ENCODE measurements at regions not wholly inside any gene's neighbourhood (a gene's known extent, or its start where the extent isn't known, plus 50 kb on each side); places are given as distances from the start of the nearest gene placed in this dataset.

- no peak for DNase-seq (ENCODE audit: low spot score)
These were observed 161.8 kb upstream of the CLINT1 start for GRCh38 chr5:158020555-158021418.

DNA sequence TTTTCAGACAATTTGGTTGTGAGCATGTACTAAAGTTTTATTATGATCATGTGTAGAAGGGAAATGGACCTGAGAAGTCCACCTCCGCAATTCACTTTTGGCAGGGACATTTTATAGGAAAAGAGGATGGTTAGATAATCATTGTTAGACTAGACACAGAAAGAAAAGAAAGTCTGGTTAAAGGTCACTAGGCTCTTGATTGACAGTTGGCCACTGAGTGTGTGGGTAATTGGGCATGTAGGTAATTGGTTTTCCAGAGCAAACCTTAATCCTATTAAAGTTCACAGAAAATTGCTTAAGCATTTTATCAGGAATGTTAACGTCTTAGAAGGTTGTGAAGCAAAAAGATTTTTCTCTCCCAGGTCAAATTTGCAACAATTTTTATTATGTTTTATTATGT, 158.5 kb upstream of the CLINT1 start:
- DNase-seq (ENCODE audit: low spot score) = no peak

- no peak for DNase-seq (ENCODE audit: low spot score)
These were observed 155.4 kb upstream of the CLINT1 start for GRCh38 chr5:158014372-158014771.

GRCh38 chr5:158013939-158014338, 155.0 kb upstream of the CLINT1 start:
- peak; percentile 60 for DNase-seq (ENCODE audit: low spot score)

DNA sequence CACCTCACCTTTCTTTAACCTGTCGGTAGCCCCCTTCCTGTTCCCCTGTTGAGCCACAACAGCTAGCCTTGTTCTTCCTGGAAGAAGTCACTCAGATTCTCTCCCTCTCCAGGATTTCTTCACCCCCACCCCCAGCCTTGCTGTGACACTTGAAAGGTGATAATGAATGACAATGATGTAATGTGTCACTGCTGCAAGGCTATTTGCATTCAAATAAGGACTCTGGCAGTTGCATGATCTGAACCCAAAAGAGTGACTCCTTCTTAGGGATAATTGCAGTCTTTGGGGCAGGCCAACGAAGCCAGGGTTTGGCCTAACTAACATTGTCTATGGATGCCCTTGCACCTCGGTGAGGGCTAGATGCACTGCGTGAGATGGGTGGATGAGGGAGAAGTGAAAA, 154.4 kb upstream of the CLINT1 start:
- no peak for DNase-seq (ENCODE audit: low spot score)

DNA sequence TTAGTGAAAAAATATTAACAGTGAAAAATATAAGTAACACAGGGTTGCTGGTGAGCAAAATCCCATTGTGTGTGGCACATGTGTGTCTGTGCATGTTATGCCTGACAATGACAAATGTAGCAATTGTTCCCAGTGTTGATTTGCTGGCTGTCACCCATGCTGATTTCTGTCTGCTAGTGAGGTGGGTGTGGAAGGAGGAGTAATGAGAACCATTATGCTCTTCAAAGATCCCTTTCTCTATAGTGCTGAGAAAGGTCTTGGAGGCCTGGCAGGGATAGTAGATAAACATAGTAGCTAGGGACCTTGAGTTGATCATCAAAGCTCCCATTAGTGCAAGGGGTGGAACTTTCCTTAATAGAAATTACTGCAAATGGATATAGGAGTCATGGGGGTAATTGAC, 152.5 kb upstream of the CLINT1 start:
- no peak for DNase-seq (ENCODE audit: low spot score)

- no peak for DNase-seq (ENCODE audit: low spot score)
These were observed 151.9 kb upstream of the CLINT1 start for GRCh38 chr5:158010831-158011230.

GRCh38 chr5:158007336-158007735, 148.4 kb upstream of the CLINT1 start:
- DNase-seq (ENCODE audit: low spot score) = no peak

DNA sequence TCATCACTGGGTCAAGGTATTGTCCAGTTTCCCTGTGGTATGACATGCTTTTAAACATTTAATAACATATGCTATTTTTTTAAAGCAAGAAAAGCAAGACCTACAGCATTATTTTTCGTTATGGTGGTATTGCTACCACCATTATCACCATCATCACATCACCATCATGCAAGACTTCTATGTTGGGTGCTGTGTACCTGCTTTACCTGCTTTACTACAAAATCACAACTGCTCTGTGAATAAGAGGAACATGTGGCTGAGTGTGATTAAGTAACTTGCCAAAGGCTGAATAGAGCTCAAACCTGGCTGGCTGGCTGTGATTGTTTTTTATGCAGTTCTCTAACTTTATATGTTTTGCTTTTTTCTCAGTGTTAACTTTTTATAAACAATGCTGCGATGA, 140.8 kb upstream of the CLINT1 start:
- no peak for DNase-seq (ENCODE audit: low spot score)

- peak; percentile 24 for DNase-seq (ENCODE audit: low spot score)
These were observed 139.1 kb upstream of the CLINT1 start for GRCh38 chr5:157997991-157998504.

DNA sequence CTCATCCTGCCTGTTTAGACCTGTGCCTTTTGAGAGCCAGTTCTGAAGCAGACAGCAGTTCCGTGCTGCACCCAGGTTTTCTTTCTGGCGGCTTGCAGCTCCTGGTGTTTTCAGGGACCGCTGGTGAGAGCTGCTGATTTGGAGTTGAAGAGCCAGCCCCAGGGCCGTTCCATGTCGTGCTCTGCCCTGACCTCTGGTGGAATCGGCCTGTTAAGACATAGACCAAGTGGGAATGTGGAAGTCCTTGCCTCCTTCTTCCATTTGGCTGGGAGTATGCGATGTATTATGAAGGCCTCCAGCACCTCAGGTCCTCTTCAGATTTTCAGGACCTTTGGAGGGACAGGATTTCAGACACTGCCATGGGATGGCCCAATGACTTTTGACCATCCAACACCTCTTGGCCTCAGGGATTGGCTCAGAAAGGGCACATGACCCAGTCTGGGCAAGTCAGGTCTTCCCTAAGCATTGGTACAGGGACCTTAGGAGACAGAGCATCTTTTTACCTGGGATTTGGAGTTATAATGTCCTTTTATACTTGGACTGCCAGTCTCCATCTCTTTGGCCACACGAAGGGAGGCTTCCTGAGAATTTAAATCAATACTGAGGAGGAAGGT, 136.1 kb upstream of the CLINT1 start:
- DNase-seq (ENCODE audit: low spot score) = peak; percentile 85

DNA sequence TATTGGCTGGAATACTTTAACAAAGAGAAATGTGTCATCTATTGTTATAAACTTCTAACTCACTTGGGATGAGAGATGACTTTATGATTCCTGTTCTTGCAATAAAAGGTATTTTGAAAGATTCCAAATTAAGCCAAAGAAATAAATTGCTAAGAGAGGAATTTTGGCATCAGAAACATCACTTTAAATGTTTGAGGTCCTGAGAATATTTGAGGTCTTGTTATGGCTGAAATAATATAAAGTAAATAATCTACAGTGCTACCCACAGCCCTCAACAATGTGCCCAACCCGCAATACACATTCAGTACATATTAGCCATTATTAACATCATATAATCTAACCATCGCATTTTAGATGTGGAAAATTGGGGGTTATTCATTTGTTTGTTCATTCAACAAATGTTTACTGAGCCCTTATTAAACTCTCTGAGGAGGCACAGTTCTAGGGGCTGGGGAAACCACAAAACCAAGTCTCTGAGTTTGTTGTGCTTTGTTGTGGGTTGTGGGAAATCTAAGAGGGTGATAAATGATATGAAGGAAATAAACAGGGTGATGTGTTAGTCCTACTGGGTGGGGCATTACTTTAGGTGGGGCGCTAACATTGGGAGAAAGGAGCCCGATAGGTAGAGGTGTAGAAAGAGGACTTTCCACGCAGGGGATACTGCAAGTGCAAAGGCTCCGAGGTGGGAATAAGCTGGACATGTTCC, 135.2 kb upstream of the CLINT1 start:
- DNase-seq (ENCODE audit: low spot score) = no peak

- no peak for DNase-seq (ENCODE audit: low spot score)
These were observed 134.3 kb upstream of the CLINT1 start for GRCh38 chr5:157993201-157993600.

- no peak for DNase-seq (ENCODE audit: low spot score)
These were observed 131.7 kb upstream of the CLINT1 start for GRCh38 chr5:157990583-157991181.

DNA sequence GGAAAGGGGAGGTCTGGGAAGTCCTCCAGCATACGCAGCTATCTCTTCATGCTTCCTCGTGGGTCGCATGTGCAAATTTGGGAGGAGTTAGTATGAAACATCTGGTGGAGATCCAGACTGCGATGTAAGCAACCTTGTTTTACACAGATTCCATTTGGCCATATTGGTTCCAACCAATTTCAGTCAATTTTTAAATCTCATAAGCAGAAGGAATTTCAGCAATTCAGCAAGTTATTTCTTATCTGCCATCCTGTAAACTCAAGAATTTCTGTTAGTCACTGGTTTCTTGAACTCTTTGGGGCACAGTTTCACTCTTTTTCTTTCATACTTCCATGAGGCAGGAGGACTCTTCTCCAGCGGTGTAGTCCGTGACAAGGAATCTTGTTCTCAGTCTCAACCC, 130.4 kb upstream of the CLINT1 start:
- no peak for DNase-seq (ENCODE audit: low spot score)

- no peak for DNase-seq (ENCODE audit: low spot score)
These were observed 128.3 kb upstream of the CLINT1 start for GRCh38 chr5:157987259-157987658.

GRCh38 chr5:157986431-157986990, 127.6 kb upstream of the CLINT1 start:
- no peak for DNase-seq (ENCODE audit: low spot score)

- DNase-seq (ENCODE audit: low spot score) = no peak
These were observed 125.7 kb upstream of the CLINT1 start for GRCh38 chr5:157984611-157985010.

DNA sequence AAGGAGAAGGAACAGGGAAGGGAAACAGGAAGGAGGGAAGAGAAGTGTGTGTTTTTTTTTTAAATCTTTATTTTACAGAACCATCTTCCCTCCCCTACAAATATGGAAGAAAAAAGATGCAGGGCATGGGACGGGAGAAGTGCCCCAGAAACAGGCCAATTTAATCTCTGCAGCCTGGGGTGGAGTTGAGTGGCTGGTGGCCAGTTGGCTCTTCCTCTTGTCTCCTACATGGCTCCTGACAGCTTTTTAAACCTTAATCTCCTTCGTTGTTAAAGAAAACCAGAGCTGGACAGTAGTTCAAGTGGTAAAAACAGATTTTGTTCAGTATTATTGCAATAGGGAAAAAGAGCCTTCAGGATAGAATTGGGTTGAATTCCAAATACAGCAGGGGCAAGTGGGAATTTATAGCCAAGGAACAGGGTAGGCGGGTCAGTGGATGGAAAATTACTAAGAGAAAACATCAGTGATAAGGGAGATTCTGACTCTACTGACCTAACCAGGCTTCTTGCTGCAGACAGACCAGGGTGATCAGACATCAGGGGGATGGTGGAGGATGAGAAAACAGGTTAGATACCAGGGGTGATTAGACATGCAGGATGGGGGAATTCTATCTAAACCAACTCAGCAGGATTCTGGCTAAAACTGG, 125.1 kb upstream of the CLINT1 start:
- DNase-seq (ENCODE audit: low spot score) = no peak

- no peak for DNase-seq (ENCODE audit: low spot score)
These were observed 119.1 kb upstream of the CLINT1 start for GRCh38 chr5:157978061-157978460.

DNA sequence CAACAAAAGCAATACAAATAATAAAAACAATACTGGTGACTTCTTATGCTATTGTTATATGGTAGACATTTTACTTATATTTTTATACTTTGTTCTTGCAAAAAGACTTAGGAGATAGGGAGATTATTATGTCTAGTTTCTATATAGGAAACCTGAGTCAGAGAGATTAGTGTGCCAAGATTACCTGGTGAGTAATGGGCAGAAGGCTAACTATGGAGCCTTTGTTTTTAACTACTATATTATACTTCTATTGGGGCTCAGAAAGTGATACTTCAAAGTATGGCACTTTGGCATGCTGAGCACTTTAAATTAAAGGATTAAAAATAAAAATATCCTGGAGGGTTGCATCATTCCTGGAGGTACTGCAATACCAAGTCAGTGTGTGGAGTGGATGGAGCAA, 117.5 kb upstream of the CLINT1 start:
- DNase-seq (ENCODE audit: low spot score) = no peak

DNA sequence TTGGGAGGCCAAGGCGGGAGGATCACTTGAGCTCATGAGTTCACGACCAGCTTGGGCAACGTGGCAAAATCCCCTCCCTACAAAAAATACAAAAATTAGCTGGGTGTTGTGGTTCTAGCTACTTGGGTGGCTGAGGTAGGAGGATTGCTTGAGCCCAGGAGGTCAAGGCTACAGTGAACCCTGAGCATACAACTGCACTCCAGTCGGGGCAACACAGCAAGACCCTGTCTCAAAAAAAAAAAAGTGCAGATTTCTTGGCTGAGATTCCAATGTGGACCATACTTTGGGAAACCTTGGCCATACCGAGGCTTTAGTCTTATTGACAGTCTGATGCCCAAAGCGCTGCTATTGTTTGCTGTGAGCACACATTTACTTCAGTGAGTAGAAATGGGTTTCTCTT, 113.6 kb upstream of the CLINT1 start:
- no peak for DNase-seq (ENCODE audit: low spot score)

Measured in AG08395 (cell line).